ENCODE measurements at regions not wholly inside any gene's neighbourhood (a gene's known extent, or its start where the extent isn't known, plus 50 kb on each side); places are given as distances from the start of the nearest gene placed in this dataset.
"Not testable (repeated sequence)": the region's sequence is repeated elsewhere in the genome, so short reads cannot be mapped to it uniquely, and the experiment has no call there.

- DNase-seq (ENCODE audit: low read depth): no peak
Observed at GRCh38 chr5:18799482-18800128, 1165.3 kb downstream of the TAF11L14 start.

- DNase-seq (ENCODE audit: low read depth): no peak
Observed at GRCh38 chr5:18800293-18801025, 1166.2 kb downstream of the TAF11L14 start.

GRCh38 chr5:18801413-18801812 lies 1167.2 kb downstream of the TAF11L14 start:
- not testable (repeated sequence) for DNase-seq (ENCODE audit: low read depth)

- DNase-seq (ENCODE audit: low read depth): no peak
Observed at GRCh38 chr5:18802336-18802735, 1168.1 kb downstream of the TAF11L14 start.

- DNase-seq (ENCODE audit: low read depth): no peak
Observed at GRCh38 chr5:18805376-18805775, 1171.1 kb downstream of the TAF11L14 start.

GRCh38 chr5:18807256-18808149 lies 1173.2 kb downstream of the TAF11L14 start:
- DNase-seq (ENCODE audit: low read depth): no peak

GRCh38 chr5:18811661-18812060 lies 1176.3 kb downstream of the CDH18 start:
- no peak for DNase-seq (ENCODE audit: low read depth)

GRCh38 chr5:18828351-18828750 lies 1159.6 kb downstream of the CDH18 start:
- DNase-seq (ENCODE audit: low read depth): no peak

GRCh38 chr5:18829539-18829938 lies 1158.5 kb downstream of the CDH18 start:
- DNase-seq (ENCODE audit: low read depth): no peak

GRCh38 chr5:18850216-18850615 lies 1137.8 kb downstream of the CDH18 start:
- DNase-seq (ENCODE audit: low read depth): no peak

- DNase-seq (ENCODE audit: low read depth): no peak
Observed at GRCh38 chr5:18872978-18873377, 1115.0 kb downstream of the CDH18 start.

GRCh38 chr5:18876565-18876964 lies 1111.4 kb downstream of the CDH18 start:
- DNase-seq (ENCODE audit: low read depth): no peak

- no peak for DNase-seq (ENCODE audit: low read depth)
Observed at GRCh38 chr5:18881615-18882014, 1106.4 kb downstream of the CDH18 start.

- DNase-seq (ENCODE audit: low read depth): no peak
Observed at GRCh38 chr5:18882154-18882553, 1105.8 kb downstream of the CDH18 start.

- no peak for DNase-seq (ENCODE audit: low read depth)
Observed at GRCh38 chr5:18888821-18889220, 1099.2 kb downstream of the CDH18 start.

- DNase-seq (ENCODE audit: low read depth): no peak
Observed at GRCh38 chr5:18900644-18901043, 1087.4 kb downstream of the CDH18 start.

- DNase-seq (ENCODE audit: low read depth): no peak
Observed at GRCh38 chr5:18920966-18921365, 1067.0 kb downstream of the CDH18 start.

GRCh38 chr5:18932081-18932480 lies 1055.9 kb downstream of the CDH18 start:
- no peak for DNase-seq (ENCODE audit: low read depth)

- DNase-seq (ENCODE audit: low read depth): no peak
Observed at GRCh38 chr5:18944771-18945170, 1043.2 kb downstream of the CDH18 start.

- DNase-seq (ENCODE audit: low read depth): no peak
Observed at GRCh38 chr5:18954239-18954638, 1033.8 kb downstream of the CDH18 start.

- no peak for DNase-seq (ENCODE audit: low read depth)
Observed at GRCh38 chr5:18959535-18959934, 1028.5 kb downstream of the CDH18 start.

GRCh38 chr5:18961234-18961633 lies 1026.8 kb downstream of the CDH18 start:
- no peak for DNase-seq (ENCODE audit: low read depth)

- no peak for DNase-seq (ENCODE audit: low read depth)
Observed at GRCh38 chr5:18965893-18966292, 1022.1 kb downstream of the CDH18 start.

All from GM04503 (cell line).